OCI-LY1 (cell line): ENCODE measurements at regions not wholly inside any gene's neighbourhood (a gene's known extent, or its start where the extent isn't known, plus 50 kb on each side); places are given as distances from the start of the nearest gene placed in this dataset.

Source experiments
- EZH2 ChIP-seq: fragments of 200-600 bp; sonication (generic), shearing (Covaris generic); IDR thresholded peaks from 2 replicates; pipeline ENCODE4 v1.8.0; 2017; ENCODE audit warnings: borderline replicate concordance, mixed run types, mild to moderate bottlenecking, antibody characterized with exemption, low read length, moderate library complexity, mixed read lengths
- TF ChIP-seq, protein P1 (sequence below): fragments of 200-600 bp; sonication (generic), shearing (Covaris generic); IDR thresholded peaks from 2 replicates; pipeline ENCODE4 v1.5.1; 2017; ENCODE audit warnings: mild to moderate bottlenecking, antibody characterized with exemption, low read length, moderate library complexity, mixed read lengths

DNA sequence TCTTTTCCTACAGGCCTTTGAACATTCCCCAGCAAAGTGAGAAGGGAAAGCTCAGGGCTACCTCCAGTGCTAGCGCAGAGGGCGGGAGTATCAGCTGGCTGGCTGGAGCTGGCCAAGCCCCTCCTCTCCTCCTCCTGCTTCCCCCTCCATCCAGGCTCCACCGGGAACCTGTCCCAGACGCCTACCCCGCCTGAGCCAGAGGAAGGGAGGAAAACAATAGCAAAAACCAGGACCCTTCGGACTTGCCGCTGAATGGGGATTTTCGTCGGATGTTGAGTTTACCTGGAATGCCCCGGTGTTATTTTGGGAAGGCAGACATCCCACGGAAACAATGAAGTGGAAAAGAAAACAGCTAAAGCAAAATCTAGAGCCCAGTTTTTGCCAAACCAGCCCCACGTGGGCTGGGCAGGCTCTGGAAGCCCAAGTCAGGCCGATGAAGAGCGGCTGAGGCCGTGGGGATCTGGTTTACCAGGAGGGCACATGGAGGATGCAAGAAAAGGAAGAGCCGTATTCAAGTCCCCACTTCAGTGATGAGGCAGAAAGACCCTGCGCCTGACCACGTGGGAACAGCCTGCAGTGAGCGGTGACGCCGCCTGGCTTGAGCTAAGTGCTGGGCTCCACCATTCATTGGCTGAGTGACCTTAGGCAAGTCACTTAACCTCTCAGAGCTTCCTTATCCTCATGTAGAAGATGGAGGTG lies 100.4 kb upstream of the LCLAT1 start:
- TF ChIP-seq, protein P1, sequence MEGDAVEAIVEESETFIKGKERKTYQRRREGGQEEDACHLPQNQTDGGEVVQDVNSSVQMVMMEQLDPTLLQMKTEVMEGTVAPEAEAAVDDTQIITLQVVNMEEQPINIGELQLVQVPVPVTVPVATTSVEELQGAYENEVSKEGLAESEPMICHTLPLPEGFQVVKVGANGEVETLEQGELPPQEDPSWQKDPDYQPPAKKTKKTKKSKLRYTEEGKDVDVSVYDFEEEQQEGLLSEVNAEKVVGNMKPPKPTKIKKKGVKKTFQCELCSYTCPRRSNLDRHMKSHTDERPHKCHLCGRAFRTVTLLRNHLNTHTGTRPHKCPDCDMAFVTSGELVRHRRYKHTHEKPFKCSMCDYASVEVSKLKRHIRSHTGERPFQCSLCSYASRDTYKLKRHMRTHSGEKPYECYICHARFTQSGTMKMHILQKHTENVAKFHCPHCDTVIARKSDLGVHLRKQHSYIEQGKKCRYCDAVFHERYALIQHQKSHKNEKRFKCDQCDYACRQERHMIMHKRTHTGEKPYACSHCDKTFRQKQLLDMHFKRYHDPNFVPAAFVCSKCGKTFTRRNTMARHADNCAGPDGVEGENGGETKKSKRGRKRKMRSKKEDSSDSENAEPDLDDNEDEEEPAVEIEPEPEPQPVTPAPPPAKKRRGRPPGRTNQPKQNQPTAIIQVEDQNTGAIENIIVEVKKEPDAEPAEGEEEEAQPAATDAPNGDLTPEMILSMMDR = no peak
- TF ChIP-seq EZH2 = no peak
